Colon (tissue), 2 donors: ENCODE measurements at regions not wholly inside any gene's neighbourhood (a gene's known extent, or its start where the extent isn't known, plus 50 kb on each side); places are given as distances from the start of the nearest gene placed in this dataset.

ENCODE experiments used
- FAIRE-seq: peaks from 2 replicates; lab custom pipeline; 2012; peaks lifted over from hg19 to GRCh38; lab: Jason Lieb, UNC
- donor health status: control.
- donor health status: control.

- FAIRE-seq, result no peak
These were observed 153.8 kb downstream of the TTC32 start for GRCh38 chr2:19748073-19748375.

GRCh38 chr2:19747310-19748072, 154.3 kb downstream of the TTC32 start:
- no peak for FAIRE-seq

GRCh38 chr2:19746611-19747309, 155.0 kb downstream of the TTC32 start:
- no peak for FAIRE-seq

GRCh38 chr2:19746137-19746600, 155.6 kb downstream of the TTC32 start:
- FAIRE-seq, result no peak

- FAIRE-seq, result no peak
These were observed 156.3 kb downstream of the TTC32 start for GRCh38 chr2:19745318-19746136.

GRCh38 chr2:19744456-19745199, 157.2 kb downstream of the TTC32 start:
- no peak for FAIRE-seq

GRCh38 chr2:19743641-19744040, 158.1 kb downstream of the TTC32 start:
- FAIRE-seq, result no peak

- FAIRE-seq, result no peak
These were observed 158.9 kb downstream of the TTC32 start for GRCh38 chr2:19742872-19743271.

GRCh38 chr2:19739256-19739655, 162.5 kb downstream of the TTC32 start:
- FAIRE-seq, result no peak

- FAIRE-seq, result no peak
These were observed 163.1 kb downstream of the TTC32 start for GRCh38 chr2:19738707-19739106.

- FAIRE-seq, result no peak
These were observed 165.5 kb downstream of the TTC32 start for GRCh38 chr2:19736191-19736831.

GRCh38 chr2:19733951-19734425, 167.8 kb downstream of the TTC32 start:
- no peak for FAIRE-seq

- no peak for FAIRE-seq
These were observed 168.4 kb downstream of the TTC32 start for GRCh38 chr2:19733390-19733789.

GRCh38 chr2:19732255-19732654, 169.5 kb downstream of the TTC32 start:
- no peak for FAIRE-seq

GRCh38 chr2:19731515-19731914, 170.3 kb downstream of the TTC32 start:
- FAIRE-seq, result no peak

GRCh38 chr2:19731037-19731436, 170.7 kb downstream of the TTC32 start:
- FAIRE-seq, result no peak

GRCh38 chr2:19728125-19728524, 173.7 kb downstream of the TTC32 start:
- FAIRE-seq, result no peak

GRCh38 chr2:19725392-19725791, 176.4 kb downstream of the TTC32 start:
- FAIRE-seq, result no peak

- no peak for FAIRE-seq
These were observed 178.8 kb downstream of the TTC32 start for GRCh38 chr2:19723021-19723420.

- FAIRE-seq, result no peak
These were observed 179.2 kb downstream of the TTC32 start for GRCh38 chr2:19722531-19722971.

- no peak for FAIRE-seq
These were observed 181.5 kb downstream of the TTC32 start for GRCh38 chr2:19720306-19720705.
